ENCODE measurements at regions not wholly inside any gene's neighbourhood (a gene's known extent, or its start where the extent isn't known, plus 50 kb on each side); places are given as distances from the start of the nearest gene placed in this dataset.
A peak's percentile ranks its signal among the peaks of the same experiment; 100 is the strongest.
"Not testable (repeated sequence)": the region's sequence is repeated elsewhere in the genome, so short reads cannot be mapped to it uniquely, and the experiment has no call there.

DNA sequence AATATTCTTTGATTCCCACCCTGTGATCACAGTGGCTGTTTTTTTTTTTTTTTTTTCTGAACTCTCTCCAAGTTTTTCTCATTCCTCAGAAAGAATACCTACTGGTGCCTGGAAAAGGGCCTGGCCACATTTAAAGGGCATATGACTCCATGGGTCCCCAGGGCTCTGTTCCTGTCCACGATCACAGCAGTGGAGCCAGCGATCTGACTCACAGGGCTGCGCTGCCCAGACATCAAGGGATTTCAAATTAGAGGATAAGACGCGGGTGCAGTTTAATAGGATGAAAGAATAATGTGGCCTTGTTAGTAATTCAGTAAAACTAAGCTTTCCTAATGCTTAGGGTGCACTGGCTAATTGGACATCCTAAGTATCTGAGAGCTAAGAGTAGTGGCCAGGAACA lies 175.1 kb upstream of the MSX2 start:
- peaks cover 0 to 7% (median 0%) of the 10 kb centered on the region in 3 donors for H3K27me3 Mint-ChIP-seq
- DNase-seq (no peak), ATAC-seq (ENCODE audit: low read depth in 2 of 2) (no peak)
- H3K9me3 Mint-ChIP-seq: peaks cover 0 to 17% (median 1%) of the 10 kb centered on the region in 7 donors
- H3K4me3 Mint-ChIP-seq: no peak overlapping the region
- no peak overlapping the region for H3K27ac Mint-ChIP-seq
- no peaks in the 10 kb centered on the region for H3K4me1 Mint-ChIP-seq
- no peaks in the 10 kb centered on the region for H3K36me3 Mint-ChIP-seq

- Mint-ChIP-seq H3K4me1 (no peaks in the 10 kb centered on the region), H3K4me3 (no peak overlapping the region), H3K9me3 (peaks cover 0 to 17% (median 1%) of the 10 kb centered on the region in 7 donors), H3K36me3 (no peaks in the 10 kb centered on the region), H3K27me3 (peaks cover 0 to 7% (median 0%) of the 10 kb centered on the region in 3 donors), H3K27ac (no peak overlapping the region)
- DNase-seq: no peak
- ATAC-seq (ENCODE audit: low read depth in 2 of 2): no peak
Measured at GRCh38 chr5:174550026-174550425, 174.4 kb upstream of the MSX2 start.

- no peak overlapping the region for H3K4me3 Mint-ChIP-seq
- no peaks in the 10 kb centered on the region for H3K36me3 Mint-ChIP-seq
- H3K4me1 Mint-ChIP-seq: no peaks in the 10 kb centered on the region
- no peak overlapping the region for H3K27ac Mint-ChIP-seq
- DNase-seq (no peak), ATAC-seq (ENCODE audit: low read depth in 2 of 2) (no peak)
- H3K9me3 Mint-ChIP-seq: peaks cover 3 to 19% (median 8%) of the 10 kb centered on the region in 7 donors
- peaks cover 0 to 7% (median 0%) of the 10 kb centered on the region in 3 donors for H3K27me3 Mint-ChIP-seq
Measured at GRCh38 chr5:174552428-174552827, 172.0 kb upstream of the MSX2 start.

- H3K27ac Mint-ChIP-seq: no peak overlapping the region
- ATAC-seq (ENCODE audit: low read depth in 2 of 2) (no peak), DNase-seq (no peak)
- H3K9me3 Mint-ChIP-seq: peaks cover 3 to 12% (median 7%) of the 10 kb centered on the region in 7 donors
- H3K4me3 Mint-ChIP-seq: no peak overlapping the region
- H3K4me1 Mint-ChIP-seq: no peaks in the 10 kb centered on the region
- H3K27me3 Mint-ChIP-seq: peaks cover 0 to 7% (median 0%) of the 10 kb centered on the region in 3 donors
- H3K36me3 Mint-ChIP-seq: no peaks in the 10 kb centered on the region
Measured at GRCh38 chr5:174553556-174553955, 170.8 kb upstream of the MSX2 start.

DNA sequence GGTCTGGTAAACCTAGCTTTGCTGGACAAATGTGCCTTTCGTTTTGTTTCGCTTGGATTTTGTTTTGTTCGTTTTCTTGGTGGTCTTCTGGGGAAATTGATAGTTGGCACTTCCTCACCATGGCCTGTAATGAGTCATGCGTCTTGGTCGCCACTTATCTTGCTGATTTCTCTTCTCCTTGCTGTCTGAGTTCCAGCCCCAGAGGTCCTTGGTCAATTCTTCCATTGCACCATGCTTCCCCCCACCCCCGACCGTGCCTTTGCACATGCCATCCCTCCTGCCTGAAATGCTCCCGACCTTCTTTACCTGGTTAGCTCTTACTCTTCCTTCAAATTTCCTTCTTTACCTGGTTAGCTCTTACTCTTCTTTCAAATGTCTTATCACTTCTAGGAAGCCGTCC lies 168.7 kb upstream of the MSX2 start:
- Mint-ChIP-seq H3K9me3 (peaks cover 3 to 10% (median 7%) of the 10 kb centered on the region in 7 donors), H3K27ac (no peak overlapping the region), H3K4me3 (no peak overlapping the region), H3K27me3 (peaks cover 0 to 5% (median 3%) of the 10 kb centered on the region in 3 donors), H3K36me3 (no peaks in the 10 kb centered on the region), H3K4me1 (no peaks in the 10 kb centered on the region)
- DNase-seq (no peak), ATAC-seq (ENCODE audit: low read depth in 2 of 2) (no peak)

DNA sequence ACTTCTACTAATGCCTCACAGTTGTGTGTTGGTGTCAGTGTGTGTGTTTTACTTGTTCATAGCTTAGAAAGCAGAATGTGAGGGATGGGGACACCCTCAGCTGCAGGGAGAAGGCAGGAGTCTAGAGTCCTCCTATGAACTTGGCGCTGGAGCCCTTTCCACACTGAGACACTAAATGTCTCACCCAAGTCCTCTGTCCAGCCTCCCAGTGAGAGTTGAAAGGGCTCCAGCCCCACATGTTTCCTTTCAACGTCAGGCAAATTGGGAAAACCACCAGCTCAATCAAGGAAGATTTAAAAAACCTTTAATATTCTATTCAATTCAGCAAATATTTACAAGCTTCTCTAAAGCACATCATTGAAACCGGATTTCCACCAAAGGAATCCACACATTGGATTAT lies 167.6 kb upstream of the MSX2 start:
- Mint-ChIP-seq H3K4me1 (no peaks in the 10 kb centered on the region), H3K27me3 (peaks cover 0 to 5% (median 0%) of the 10 kb centered on the region in 3 donors), H3K4me3 (no peak overlapping the region), H3K36me3 (no peaks in the 10 kb centered on the region), H3K27ac (no peak overlapping the region), H3K9me3 (peaks cover 4 to 15% (median 7%) of the 10 kb centered on the region in 7 donors)
- DNase-seq (no peak), ATAC-seq (ENCODE audit: low read depth in 2 of 2) (no peak)

- Mint-ChIP-seq H3K9me3 (peaks cover 4 to 15% (median 7%) of the 10 kb centered on the region in 7 donors), H3K4me1 (no peaks in the 10 kb centered on the region), H3K27me3 (peaks cover 0 to 5% (median 0%) of the 10 kb centered on the region in 3 donors), H3K4me3 (no peak overlapping the region), H3K36me3 (no peaks in the 10 kb centered on the region), H3K27ac (no peak overlapping the region)
- no peak for ATAC-seq (ENCODE audit: low read depth in 2 of 2)
- no peak for DNase-seq
Measured at GRCh38 chr5:174558190-174558589, 166.2 kb upstream of the MSX2 start.

DNA sequence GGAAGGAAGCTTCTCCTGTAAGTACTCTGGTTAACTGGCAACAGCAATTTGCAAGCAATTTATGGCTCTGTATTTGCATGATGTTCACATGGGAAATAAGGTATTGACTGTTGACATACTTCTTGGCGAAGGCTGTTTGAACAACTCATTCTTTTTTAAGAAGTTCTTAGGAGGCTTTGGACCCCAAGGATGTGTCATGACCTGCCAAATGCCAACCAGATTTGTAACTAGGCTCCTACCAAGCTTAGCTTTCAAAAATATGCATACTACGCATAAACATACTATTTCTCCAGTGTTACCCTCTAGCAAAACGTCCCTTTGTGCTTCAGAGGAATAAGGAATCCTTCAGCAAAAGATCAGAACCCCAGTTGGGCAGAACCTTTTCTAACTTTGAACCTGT lies 165.2 kb upstream of the MSX2 start:
- DNase-seq (no peak), ATAC-seq (ENCODE audit: low read depth in 2 of 2) (no peak)
- Mint-ChIP-seq H3K27me3 (peaks cover 0 to 8% (median 0%) of the 10 kb centered on the region in 3 donors), H3K27ac (no peak overlapping the region), H3K4me3 (no peak overlapping the region), H3K4me1 (no peaks in the 10 kb centered on the region), H3K9me3 (peaks cover 4 to 15% (median 7%) of the 10 kb centered on the region in 7 donors), H3K36me3 (no peaks in the 10 kb centered on the region)

- no peak for ATAC-seq (ENCODE audit: low read depth in 2 of 2)
- peaks cover 0 to 8% (median 0%) of the 10 kb centered on the region in 3 donors for H3K27me3 Mint-ChIP-seq
- no peak overlapping the region for H3K4me3 Mint-ChIP-seq
Measured at GRCh38 chr5:174559566-174560090, 164.8 kb upstream of the MSX2 start.

DNA sequence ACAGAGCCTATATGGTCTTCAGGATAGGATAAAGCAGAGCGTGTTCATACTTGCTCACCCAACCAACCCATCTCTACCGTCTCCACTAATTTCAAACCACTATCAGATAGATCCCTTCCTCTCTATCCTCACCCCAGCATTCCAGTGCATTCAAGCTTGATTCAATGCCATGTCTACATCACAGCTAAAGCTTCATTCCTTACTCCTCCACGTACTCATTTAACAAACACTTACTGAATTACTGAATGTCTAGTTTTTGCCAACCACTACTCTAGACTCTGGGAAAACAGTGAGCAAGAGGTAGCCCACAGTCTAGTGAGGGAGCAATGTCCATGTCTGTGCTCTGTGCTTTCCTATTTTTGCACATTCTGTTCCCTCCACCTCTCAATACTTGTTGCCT lies 163.5 kb upstream of the MSX2 start:
- Mint-ChIP-seq H3K27me3 (peaks cover 0 to 8% (median 0%) of the 10 kb centered on the region in 3 donors), H3K36me3 (no peaks in the 10 kb centered on the region), H3K4me3 (no peak overlapping the region), H3K9me3 (peaks cover 3 to 11% (median 6%) of the 10 kb centered on the region in 7 donors), H3K27ac (no peak overlapping the region), H3K4me1 (no peaks in the 10 kb centered on the region)
- no peak for ATAC-seq (ENCODE audit: low read depth in 2 of 2)
- no peak for DNase-seq

More at GRCh38 chr5:174559566-174560090, 164.8 kb upstream of the MSX2 start:
- DNase-seq: no peak
- no peaks in the 10 kb centered on the region for H3K4me1 Mint-ChIP-seq
- no peak overlapping the region for H3K27ac Mint-ChIP-seq
- peaks cover 4 to 15% (median 7%) of the 10 kb centered on the region in 7 donors for H3K9me3 Mint-ChIP-seq
- H3K36me3 Mint-ChIP-seq: no peaks in the 10 kb centered on the region

GRCh38 chr5:174563040-174563439 lies 161.3 kb upstream of the MSX2 start:
- H3K9me3 Mint-ChIP-seq; H3K36me3 Mint-ChIP-seq; H3K27me3 Mint-ChIP-seq; H3K4me3 Mint-ChIP-seq; ATAC-seq (ENCODE audit: low read depth in 2 of 2); DNase-seq; H3K27ac Mint-ChIP-seq; H3K4me1 Mint-ChIP-seq: not testable (repeated sequence)

- ATAC-seq (ENCODE audit: low read depth in 2 of 2) (no peak), DNase-seq (no peak)
- no peaks in the 10 kb centered on the region for H3K4me1 Mint-ChIP-seq
- peaks cover 0 to 6% (median 0%) of the 10 kb centered on the region in 7 donors for H3K9me3 Mint-ChIP-seq
- no peak overlapping the region for H3K4me3 Mint-ChIP-seq
- H3K27me3 Mint-ChIP-seq: peaks cover 0 to 8% (median 0%) of the 10 kb centered on the region in 3 donors
- H3K36me3 Mint-ChIP-seq: no peaks in the 10 kb centered on the region
- no peak overlapping the region for H3K27ac Mint-ChIP-seq
Measured at GRCh38 chr5:174563899-174564298, 160.5 kb upstream of the MSX2 start.

GRCh38 chr5:174567506-174568141 lies 156.8 kb upstream of the MSX2 start:
- H3K27me3 Mint-ChIP-seq: peaks cover 0 to 3% (median 0%) of the 10 kb centered on the region in 3 donors
- DNase-seq (no peak), ATAC-seq (ENCODE audit: low read depth in 2 of 2) (no peak)
- peaks cover 0 to 14% of the 10 kb centered on the region in 2 donors for H3K36me3 Mint-ChIP-seq
- H3K9me3 Mint-ChIP-seq: peaks cover 0 to 8% (median 0%) of the 10 kb centered on the region in 7 donors
- H3K4me3 Mint-ChIP-seq: no peak overlapping the region
- peak overlapping the region in 1 of 6 donors; percentile 18 for H3K27ac Mint-ChIP-seq
- H3K4me1 Mint-ChIP-seq: no peaks in the 10 kb centered on the region

GRCh38 chr5:174570662-174571061 lies 153.7 kb upstream of the MSX2 start:
- peaks cover 0 to 14% of the 10 kb centered on the region in 2 donors for H3K36me3 Mint-ChIP-seq
- no peaks in the 10 kb centered on the region for H3K4me1 Mint-ChIP-seq
- ATAC-seq (ENCODE audit: low read depth in 2 of 2) (no peak), DNase-seq (no peak)
- peak overlapping the region in 2 of 6 donors; percentile 16 to 37 for H3K27ac Mint-ChIP-seq
- no peaks in the 10 kb centered on the region for H3K27me3 Mint-ChIP-seq
- H3K4me3 Mint-ChIP-seq: no peak overlapping the region
- H3K9me3 Mint-ChIP-seq: peaks cover 0 to 8% (median 4%) of the 10 kb centered on the region in 7 donors

All from naive B cell (primary cell).